ENCODE measurements at regions not wholly inside any gene's neighbourhood (a gene's known extent, or its start where the extent isn't known, plus 50 kb on each side); places are given as distances from the start of the nearest gene placed in this dataset.

DNA sequence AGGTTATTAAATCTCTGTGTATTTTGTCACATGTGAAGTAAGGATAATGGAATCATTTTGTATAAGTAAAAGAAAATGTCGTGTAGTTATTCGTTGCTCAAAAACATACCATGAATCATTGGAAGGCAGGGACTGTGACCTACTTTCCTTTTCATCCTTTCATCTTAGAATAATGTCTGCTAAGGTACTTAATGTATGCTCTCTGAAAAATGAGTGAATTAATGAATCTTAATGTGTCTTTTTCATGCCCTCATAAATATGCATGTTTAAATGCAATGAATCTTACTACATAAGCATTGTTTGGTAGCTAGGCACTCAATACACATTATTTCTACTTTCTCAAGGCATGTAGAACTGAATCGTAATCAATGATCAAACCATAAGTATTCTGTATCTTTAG lies 343.9 kb downstream of the MAGEB5 start:
- TF ChIP-seq POLR2A (IDR thresholded peaks at IDR 0.05), result no peak
- TF ChIP-seq, protein P1, sequence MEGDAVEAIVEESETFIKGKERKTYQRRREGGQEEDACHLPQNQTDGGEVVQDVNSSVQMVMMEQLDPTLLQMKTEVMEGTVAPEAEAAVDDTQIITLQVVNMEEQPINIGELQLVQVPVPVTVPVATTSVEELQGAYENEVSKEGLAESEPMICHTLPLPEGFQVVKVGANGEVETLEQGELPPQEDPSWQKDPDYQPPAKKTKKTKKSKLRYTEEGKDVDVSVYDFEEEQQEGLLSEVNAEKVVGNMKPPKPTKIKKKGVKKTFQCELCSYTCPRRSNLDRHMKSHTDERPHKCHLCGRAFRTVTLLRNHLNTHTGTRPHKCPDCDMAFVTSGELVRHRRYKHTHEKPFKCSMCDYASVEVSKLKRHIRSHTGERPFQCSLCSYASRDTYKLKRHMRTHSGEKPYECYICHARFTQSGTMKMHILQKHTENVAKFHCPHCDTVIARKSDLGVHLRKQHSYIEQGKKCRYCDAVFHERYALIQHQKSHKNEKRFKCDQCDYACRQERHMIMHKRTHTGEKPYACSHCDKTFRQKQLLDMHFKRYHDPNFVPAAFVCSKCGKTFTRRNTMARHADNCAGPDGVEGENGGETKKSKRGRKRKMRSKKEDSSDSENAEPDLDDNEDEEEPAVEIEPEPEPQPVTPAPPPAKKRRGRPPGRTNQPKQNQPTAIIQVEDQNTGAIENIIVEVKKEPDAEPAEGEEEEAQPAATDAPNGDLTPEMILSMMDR (IDR thresholded peaks at IDR 0.05), result no peak

Data from vagina (tissue), 2 donors.